Neutrophil (primary cell): ENCODE measurements at regions not wholly inside any gene's neighbourhood (a gene's known extent, or its start where the extent isn't known, plus 50 kb on each side); places are given as distances from the start of the nearest gene placed in this dataset.

ENCODE experiments used
- H3K27ac ChIP-seq: fragments of 200-600 bp; sonication (generic); 2 replicates; pipeline ENCODE4 v1.5.1; 2016; ENCODE audit warnings: mild to moderate bottlenecking, moderate library complexity
- H3K27me3 ChIP-seq: fragments of 200-600 bp; sonication (generic); 2 replicates; pipeline ENCODE4 v1.6.0; 2016; ENCODE audit warnings: mild to moderate bottlenecking
- H3K36me3 ChIP-seq: fragments of 200-600 bp; sonication (generic); 2 replicates; pipeline ENCODE4 v1.5.1; 2017
- H3K4me1 ChIP-seq, 2 experiments: fragments of 200-600 bp in 1 of 2; sonication (generic) in 1 of 2; 1 replicate in 1 of 2; 2 replicates in 1 of 2; pipeline versions ENCODE4 v1.5.1 to v1.6.1; 2013 to 2016; ENCODE audit warnings: low read depth in 1 of 2, low read length in 1 of 2, mild to moderate bottlenecking in 1 of 2, moderate library complexity in 1 of 2; ENCODE audit not compliant: control insufficient read depth in 1 of 2, insufficient read depth in 1 of 2
- H3K4me3 ChIP-seq, 2 experiments: fragments of 200-600 bp in 1 of 2; sonication (generic) in 1 of 2; 1 replicate in 1 of 2; 2 replicates in 1 of 2; pipeline ENCODE4 v1.5.1; 2013 to 2016; ENCODE audit warnings: low read depth in 1 of 2, low read length in 1 of 2, mild to moderate bottlenecking in 1 of 2, moderate library complexity in 1 of 2
- H3K9me3 ChIP-seq: fragments of 200-600 bp; sonication (generic); 2 replicates; pipeline ENCODE4 v1.5.1; 2016
- TF ChIP-seq, protein P1 (sequence below): fragments of 200-600 bp; sonication (generic); IDR thresholded peaks from 2 replicates; pipeline ENCODE4 v1.5.1; 2016; ENCODE audit warnings: antibody characterized with exemption

DNA sequence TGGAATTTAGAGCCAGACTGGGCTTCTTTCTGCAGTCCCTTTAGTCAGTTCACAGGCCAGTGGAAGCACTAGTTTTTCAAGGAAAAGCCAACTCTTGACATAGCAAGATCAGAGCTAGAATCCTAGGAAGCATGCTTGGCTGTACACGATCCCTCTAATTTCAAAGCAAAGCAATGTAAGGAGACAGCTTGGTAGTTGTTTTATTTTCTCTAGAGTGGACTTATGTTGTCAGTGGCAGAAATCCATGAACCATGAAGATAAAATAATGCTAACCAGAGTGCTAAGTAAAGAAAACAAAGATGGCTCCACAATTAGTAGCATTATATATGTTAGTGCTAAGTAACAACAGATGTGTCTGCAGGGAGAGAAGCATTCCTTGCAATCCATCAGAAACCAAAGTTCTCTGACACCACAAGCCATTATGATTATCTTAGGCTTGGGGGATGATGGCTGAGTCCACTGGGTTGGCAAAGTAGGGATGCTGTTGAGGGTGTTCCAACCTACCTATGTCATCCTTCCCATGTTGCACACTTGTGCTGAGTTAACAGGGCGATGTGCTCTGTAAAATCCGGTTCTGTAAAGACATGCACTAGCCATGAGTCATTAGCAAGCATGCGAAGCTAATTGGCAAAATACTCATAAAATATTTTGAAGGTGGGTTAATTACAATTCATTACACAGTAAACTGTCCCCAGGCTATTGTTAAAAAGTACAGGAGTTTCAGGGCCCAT is 115.2 kb downstream of the BMP2 start:
- Histone ChIP-seq H3K4me1 (peaks cover 62 to 63% of the 10 kb centered on the region in 2 experiments), H3K27me3 (no peaks in the 10 kb centered on the region), H3K9me3 (no peaks in the 10 kb centered on the region), H3K4me3 (no peak overlapping the region), H3K27ac (peak overlapping the region; percentile 75), H3K36me3 (no peaks in the 10 kb centered on the region)
- TF ChIP-seq, protein P1, sequence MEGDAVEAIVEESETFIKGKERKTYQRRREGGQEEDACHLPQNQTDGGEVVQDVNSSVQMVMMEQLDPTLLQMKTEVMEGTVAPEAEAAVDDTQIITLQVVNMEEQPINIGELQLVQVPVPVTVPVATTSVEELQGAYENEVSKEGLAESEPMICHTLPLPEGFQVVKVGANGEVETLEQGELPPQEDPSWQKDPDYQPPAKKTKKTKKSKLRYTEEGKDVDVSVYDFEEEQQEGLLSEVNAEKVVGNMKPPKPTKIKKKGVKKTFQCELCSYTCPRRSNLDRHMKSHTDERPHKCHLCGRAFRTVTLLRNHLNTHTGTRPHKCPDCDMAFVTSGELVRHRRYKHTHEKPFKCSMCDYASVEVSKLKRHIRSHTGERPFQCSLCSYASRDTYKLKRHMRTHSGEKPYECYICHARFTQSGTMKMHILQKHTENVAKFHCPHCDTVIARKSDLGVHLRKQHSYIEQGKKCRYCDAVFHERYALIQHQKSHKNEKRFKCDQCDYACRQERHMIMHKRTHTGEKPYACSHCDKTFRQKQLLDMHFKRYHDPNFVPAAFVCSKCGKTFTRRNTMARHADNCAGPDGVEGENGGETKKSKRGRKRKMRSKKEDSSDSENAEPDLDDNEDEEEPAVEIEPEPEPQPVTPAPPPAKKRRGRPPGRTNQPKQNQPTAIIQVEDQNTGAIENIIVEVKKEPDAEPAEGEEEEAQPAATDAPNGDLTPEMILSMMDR, result no peak

DNA sequence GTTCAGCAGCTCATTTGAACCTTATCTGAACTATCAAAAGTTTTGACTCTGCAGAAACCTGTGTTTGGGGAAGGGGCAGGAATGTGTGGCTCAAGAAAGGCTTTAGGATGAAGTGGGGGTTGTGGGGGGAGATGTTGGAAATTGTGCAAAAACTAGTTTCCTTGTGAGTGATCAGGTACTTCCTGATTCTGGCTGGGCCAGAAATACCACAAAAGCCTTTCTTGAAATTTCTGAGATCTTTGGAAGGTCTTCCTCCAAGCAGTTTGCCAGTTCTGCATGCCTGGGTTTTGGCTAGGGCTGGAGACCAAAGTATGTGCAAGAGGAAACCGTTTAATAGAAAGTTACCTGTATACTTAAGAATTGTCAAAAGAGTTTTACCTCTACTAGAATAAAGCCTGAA is 116.6 kb downstream of the BMP2 start:
- H3K4me1 ChIP-seq, result peaks cover 75 to 77% of the 10 kb centered on the region in 2 experiments
- TF ChIP-seq, protein P1, result no peak
- no peaks in the 10 kb centered on the region for H3K9me3 ChIP-seq
- H3K4me3 ChIP-seq, result no peak overlapping the region
- H3K27me3 ChIP-seq, result no peaks in the 10 kb centered on the region
- no peaks in the 10 kb centered on the region for H3K36me3 ChIP-seq
- H3K27ac ChIP-seq, result peak overlapping the region; percentile 75

DNA sequence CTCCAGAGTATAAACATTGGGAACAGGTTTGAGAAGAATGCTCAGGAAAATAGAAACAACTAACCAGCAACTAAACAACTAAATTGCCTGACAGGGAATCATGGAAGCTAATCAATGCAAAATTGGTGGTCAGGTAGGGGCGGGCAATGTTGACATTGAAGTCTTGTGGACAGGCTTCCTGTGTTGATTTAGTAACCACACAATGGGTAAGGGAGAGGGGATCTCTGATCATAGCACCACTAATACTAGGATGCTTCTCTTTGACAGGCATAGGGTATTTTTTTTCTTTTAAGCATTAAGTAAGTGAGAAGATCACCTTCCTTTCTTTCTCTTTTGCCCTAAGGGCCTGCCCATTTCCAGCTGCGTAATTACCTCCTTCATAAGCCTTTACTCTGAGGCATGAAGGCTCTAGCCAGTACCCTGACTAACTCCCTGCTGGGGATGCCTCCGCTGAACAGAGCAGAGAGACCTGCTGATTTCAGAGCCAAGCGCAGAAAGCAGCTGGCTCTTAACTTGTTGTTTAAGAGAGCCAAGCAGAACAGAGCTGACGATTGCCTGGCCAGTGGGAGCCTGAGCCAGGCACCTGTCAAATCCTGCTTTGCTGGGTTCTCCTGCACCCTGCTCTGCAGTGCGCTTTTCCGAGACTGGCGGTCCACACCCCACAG is 118.7 kb downstream of the BMP2 start:
- H3K9me3 ChIP-seq, result no peaks in the 10 kb centered on the region
- TF ChIP-seq, protein P1, result no peak
- H3K36me3 ChIP-seq, result no peaks in the 10 kb centered on the region
- no peak overlapping the region for H3K4me3 ChIP-seq
- peaks cover 87 to 90% of the 10 kb centered on the region in 2 experiments for H3K4me1 ChIP-seq
- H3K27ac ChIP-seq, result peak overlapping the region; percentile 82
- no peaks in the 10 kb centered on the region for H3K27me3 ChIP-seq

DNA sequence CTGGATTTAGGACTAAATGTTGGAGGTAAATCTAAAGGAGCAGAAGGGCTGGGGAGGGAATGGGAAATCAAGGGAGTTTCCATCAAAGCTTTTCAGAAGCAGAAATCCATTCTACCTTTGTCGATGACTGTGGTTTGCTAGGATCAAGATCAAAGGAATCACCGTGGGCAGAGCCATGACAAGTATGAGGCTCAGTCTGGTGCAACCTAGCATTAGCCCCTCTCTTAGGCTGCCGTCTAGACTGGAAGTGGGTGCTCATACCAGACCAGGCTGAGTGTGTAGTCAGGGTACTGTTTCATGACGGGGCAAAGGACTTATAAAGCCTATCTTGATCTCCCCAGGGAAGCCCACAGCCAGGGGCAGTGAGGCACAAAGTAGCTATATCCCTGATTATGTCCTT is 120.5 kb downstream of the BMP2 start:
- peaks cover 69 to 73% of the 10 kb centered on the region in 2 experiments for H3K4me1 ChIP-seq
- H3K4me3 ChIP-seq, result no peak overlapping the region
- TF ChIP-seq, protein P1, result no peak

DNA sequence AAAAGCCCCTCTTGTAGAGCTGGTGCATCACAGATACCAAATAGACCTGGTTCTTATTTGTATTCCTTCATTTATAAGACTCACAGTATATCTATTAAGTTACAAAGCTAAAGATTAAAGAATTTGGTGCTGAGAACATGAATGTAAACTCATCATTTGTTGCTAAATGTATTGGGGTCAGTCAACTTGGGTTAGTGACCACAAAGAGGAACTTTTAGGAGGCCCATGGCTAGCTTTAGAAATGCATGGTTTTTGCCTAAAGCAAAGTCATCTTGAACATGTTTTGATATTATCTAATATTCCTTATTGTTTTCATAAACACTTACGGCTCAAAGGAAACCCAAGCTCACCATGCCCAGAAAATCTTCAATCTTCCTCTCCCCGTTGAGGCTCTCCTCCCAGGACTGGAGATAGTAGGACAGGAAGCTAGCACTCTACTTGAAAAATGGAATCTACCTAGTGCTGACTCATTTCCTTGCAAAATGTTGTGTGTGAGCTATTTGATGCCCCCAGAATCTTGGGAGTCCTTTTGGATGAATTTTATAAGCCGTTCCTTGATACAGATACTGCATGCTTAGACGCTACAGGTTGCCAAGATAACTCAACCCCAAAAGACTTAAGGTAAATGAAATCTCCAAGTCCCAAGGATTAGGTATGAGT is 121.4 kb downstream of the BMP2 start:
- no peaks in the 10 kb centered on the region for H3K9me3 ChIP-seq
- H3K4me1 ChIP-seq, result peaks cover 62 to 64% of the 10 kb centered on the region in 2 experiments
- TF ChIP-seq, protein P1, result no peak

More for the DNA sequence above, 120.5 kb downstream of the BMP2 start:
- Histone ChIP-seq H3K27me3 (no peaks in the 10 kb centered on the region), H3K36me3 (no peaks in the 10 kb centered on the region), H3K9me3 (no peaks in the 10 kb centered on the region), H3K27ac (peak overlapping the region; percentile 82)

More for the DNA sequence above, 121.4 kb downstream of the BMP2 start:
- H3K4me3 ChIP-seq, result peak overlapping the region in 1 of 2 experiments; percentile 35
- H3K27me3 ChIP-seq, result no peaks in the 10 kb centered on the region
- H3K36me3 ChIP-seq, result no peaks in the 10 kb centered on the region
- H3K27ac ChIP-seq, result peak overlapping the region; percentile 82
